ENCODE measurements at regions not wholly inside any gene's neighbourhood (a gene's known extent, or its start where the extent isn't known, plus 50 kb on each side); places are given as distances from the start of the nearest gene placed in this dataset.

DNA sequence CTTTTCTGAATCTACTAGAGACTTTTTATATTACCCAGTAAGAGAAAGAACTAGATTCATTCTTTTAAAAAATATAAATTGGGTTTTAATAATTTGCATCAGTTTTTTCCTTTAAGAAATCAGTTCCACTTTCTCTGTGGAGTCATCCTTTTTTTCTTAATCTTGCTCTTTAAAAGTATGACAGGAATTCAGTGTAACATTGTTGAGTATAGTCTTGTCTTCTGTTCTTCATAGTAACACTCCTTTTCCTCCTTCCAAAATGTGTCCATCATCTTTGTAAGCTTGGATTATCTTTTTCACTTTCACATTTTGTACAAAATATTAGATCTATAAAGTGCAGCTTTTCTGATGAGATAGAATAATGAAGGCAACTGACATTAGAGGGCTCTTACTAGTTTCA, 135.4 kb downstream of the HAUS1 start:
- TF ChIP-seq POLR2A (IDR thresholded peaks at IDR 0.05; ENCODE audit: low read length) = no peak
- TF ChIP-seq GATA1 (IDR thresholded peaks at IDR 0.05; ENCODE audit: low read depth, low read length) = no peak

Data from erythroblast (primary cell).